H1 (cell line): ENCODE measurements at regions not wholly inside any gene's neighbourhood (a gene's known extent, or its start where the extent isn't known, plus 50 kb on each side); places are given as distances from the start of the nearest gene placed in this dataset.

Experiments used
- CTCF ChIA-PET: fragments of 300-600 bp; sonication (Branson Sonifier 250); formaldehyde crosslinking; loops from one replicate; lab custom pipeline; 2021; ENCODE audit not compliant: partially characterized antibody; lab: Charles Lee
- POLR2A ChIA-PET: fragments of 300-600 bp; sonication (Branson Sonifier 250); formaldehyde crosslinking; loops from one replicate; lab custom pipeline; 2021; ENCODE audit warnings: inconsistent platforms; ENCODE audit not compliant: partially characterized antibody; lab: Charles Lee
- DNase-seq, 2 experiments: peaks; one replicate each; pipeline versions ENCODE4 v3.0.0 to v3.0.0-alpha.2; 2010 to 2022; ENCODE audit warnings: low spot score in 2 of 2, low read depth in 1 of 2, mixed read lengths in 1 of 2
- FAIRE-seq: peaks from 2 replicates; lab custom pipeline; 2011; peaks lifted over from hg19 to GRCh38; lab: Jason Lieb, UNC
- H2AFZ ChIP-seq: 2 replicates; pipeline ENCODE4 v1.8.1; 2012; ENCODE audit warnings: low read length, inconsistent platforms
- H2AK5ac ChIP-seq: 2 replicates; pipeline ENCODE4 v1.6.1; 2013; ENCODE audit warnings: low read depth, low read length
- H2BK120ac ChIP-seq: replicated peaks from 2 replicates; pipeline ENCODE3; 2013; ENCODE audit warnings: low read depth, low read length, inconsistent platforms
- H2BK12ac ChIP-seq: 2 replicates; pipeline ENCODE4 v1.6.1; 2013; ENCODE audit warnings: low read depth, low read length
- H2BK15ac ChIP-seq: 2 replicates; pipeline ENCODE4 v1.6.1; 2013; ENCODE audit warnings: low read length
- H2BK20ac ChIP-seq: 2 replicates; pipeline ENCODE4 v1.6.1; 2013; ENCODE audit warnings: low read length
- H2BK5ac ChIP-seq: 2 replicates; pipeline ENCODE4 v1.6.1; 2013; ENCODE audit warnings: low read depth, low read length
- H3K14ac ChIP-seq: 2 replicates; pipeline ENCODE4 v1.6.1; 2013; ENCODE audit warnings: inconsistent platforms; ENCODE audit not compliant: insufficient read length
- H3K18ac ChIP-seq: 2 replicates; pipeline ENCODE4 v1.6.1; 2013; ENCODE audit warnings: low read length; ENCODE audit errors: extremely low read depth
- H3K23ac ChIP-seq: 2 replicates; pipeline ENCODE4 v1.6.1; 2013; ENCODE audit warnings: inconsistent platforms; ENCODE audit not compliant: insufficient read length
- H3K23me2 ChIP-seq: 2 replicates; pipeline ENCODE4 v1.6.1; 2013; ENCODE audit warnings: low read depth, low read length
- H3K27ac ChIP-seq: 2 replicates; pipeline ENCODE4 v1.6.1; 2011; ENCODE audit warnings: low read depth, low read length, inconsistent platforms
- H3K27me3 ChIP-seq, 4 experiments: replicated peaks in 1 of 4; 1 replicate in 1 of 4; 2 replicates in 3 of 4; pipeline versions ENCODE4 v1.6.1 to v1.8.1; 2011 to 2013; ENCODE audit warnings: low read length in 3 of 4, mild to moderate bottlenecking in 3 of 4, inconsistent platforms in 2 of 4, mixed read lengths in 2 of 4, moderate library complexity in 1 of 4; ENCODE audit not compliant: control insufficient read depth in 3 of 4, insufficient read depth in 3 of 4; ENCODE audit errors: extremely low read depth in 1 of 4
- H3K36me3 ChIP-seq, 4 experiments: 2 replicates each; pipeline versions ENCODE4 v1.6.1 to v1.8.1; 2011 to 2013; ENCODE audit warnings: mild to moderate bottlenecking in 4 of 4, low read length in 3 of 4, moderate library complexity in 2 of 4, control low read depth in 1 of 4, inconsistent platforms in 1 of 4; ENCODE audit not compliant: insufficient read depth in 4 of 4, control insufficient read depth in 2 of 4
- H3K4ac ChIP-seq: replicated peaks from 2 replicates; pipeline ENCODE3; 2013; ENCODE audit warnings: low read length, low read depth, mixed read lengths, inconsistent platforms; ENCODE audit not compliant: insufficient read length
- H3K4me1 ChIP-seq, 4 experiments: replicated peaks in 1 of 4; 1 replicate in 1 of 4; 2 replicates in 3 of 4; pipeline versions ENCODE4 v1.6.1 to v1.8.1; 2011 to 2013; ENCODE audit warnings: low read length in 3 of 4, inconsistent platforms in 2 of 4, mixed read lengths in 1 of 4; ENCODE audit not compliant: insufficient read depth in 4 of 4, control insufficient read depth in 3 of 4
- H3K4me2 ChIP-seq, 2 experiments: 2 replicates each; pipeline versions ENCODE4 v1.6.1 to v1.8.1; 2011 to 2013; ENCODE audit warnings: low read depth in 2 of 2, low read length in 2 of 2, control low read depth in 1 of 2, inconsistent platforms in 1 of 2, mild to moderate bottlenecking in 1 of 2; ENCODE audit not compliant: insufficient read depth in 1 of 2
- H3K4me3 ChIP-seq, 4 experiments: fragments of 200-600, 300-600 bp in 1 of 4; sonication (generic), shearing (Covaris generic), sonication (Bioruptor Twin) in 1 of 4; 2 replicates each; pipeline versions ENCODE4 v1.5.1 to v1.8.1; 2011 to 2016; ENCODE audit warnings: low read length in 4 of 4, low read depth in 3 of 4, control low read depth in 2 of 4, inconsistent platforms in 2 of 4, mild to moderate bottlenecking in 2 of 4, mixed read lengths in 1 of 4, moderate library complexity in 1 of 4; ENCODE audit not compliant: insufficient read depth in 2 of 4; ENCODE audit errors: extremely low read depth in 1 of 4
- H3K56ac ChIP-seq: replicated peaks from 2 replicates; pipeline ENCODE3; 2013; ENCODE audit warnings: low read depth, mild to moderate bottlenecking, mixed read lengths, low read length, inconsistent platforms; ENCODE audit not compliant: insufficient read length
- H3K79me1 ChIP-seq: 2 replicates; pipeline ENCODE4 v1.6.1; 2013; ENCODE audit warnings: low read depth, low read length, control low read depth
- H3K79me2 ChIP-seq, 2 experiments: 2 replicates each; pipeline versions ENCODE4 v1.6.1 to v1.8.1; 2012 to 2013; ENCODE audit warnings: low read length in 2 of 2, mild to moderate bottlenecking in 2 of 2, inconsistent platforms in 1 of 2; ENCODE audit not compliant: insufficient read depth in 2 of 2, control insufficient read depth in 1 of 2
- H3K9ac ChIP-seq, 4 experiments: replicated peaks in 1 of 4; 1 replicate in 1 of 4; 2 replicates in 3 of 4; pipeline versions ENCODE4 v1.6.1 to v1.8.1; 2011 to 2013; ENCODE audit warnings: low read depth in 3 of 4, low read length in 3 of 4, control low read depth in 2 of 4, mild to moderate bottlenecking in 2 of 4, moderate library complexity in 2 of 4, inconsistent platforms in 1 of 4; ENCODE audit errors: extremely low read depth in 1 of 4
- H3K9me3 ChIP-seq, 2 experiments: 2 replicates each; pipeline versions ENCODE4 v1.6.1 to v1.8.1; 2012 to 2013; ENCODE audit warnings: mild to moderate bottlenecking in 2 of 2, moderate library complexity in 2 of 2, control low read depth in 1 of 2, inconsistent platforms in 1 of 2, low read depth in 1 of 2, low read length in 1 of 2, mixed read lengths in 1 of 2; ENCODE audit not compliant: insufficient read depth in 2 of 2
- H4K20me1 ChIP-seq, 2 experiments: replicated peaks in 1 of 2; 2 replicates each; pipeline versions ENCODE3 to v1.8.1; 2011 to 2013; ENCODE audit warnings: inconsistent platforms in 2 of 2, low read length in 2 of 2, mild to moderate bottlenecking in 1 of 2; ENCODE audit not compliant: insufficient read depth in 2 of 2, control insufficient read depth in 1 of 2
- H4K5ac ChIP-seq: 2 replicates; pipeline ENCODE4 v1.6.1; 2013; ENCODE audit warnings: low read length, low read depth, mixed read lengths, inconsistent platforms; ENCODE audit not compliant: insufficient read length
- H4K8ac ChIP-seq: 2 replicates; pipeline ENCODE4 v1.8.0; 2013; ENCODE audit warnings: mild to moderate bottlenecking, moderate library complexity, low read length, inconsistent platforms; ENCODE audit not compliant: insufficient read depth; ENCODE audit errors: extremely low read depth
- H4K91ac ChIP-seq: replicated peaks from 2 replicates; pipeline ENCODE3; 2013; ENCODE audit warnings: low read length, mixed read lengths, inconsistent platforms; ENCODE audit not compliant: insufficient read length
- CBX8 ChIP-seq: fragments of 300-800, 300-1000 bp; sonication (generic); IDR thresholded peaks from 2 replicates; pipeline ENCODE4 v1.7.1; 2016; ENCODE audit warnings: low read depth, low read length, borderline replicate concordance
- CREB1 ChIP-seq: IDR thresholded peaks from 2 replicates; pipeline ENCODE4 v1.6.1; 2012; ENCODE audit warnings: inconsistent platforms
- CTCF ChIP-seq, 3 experiments: IDR thresholded peaks; 1 replicate in 2 of 3; 2 replicates in 1 of 3; pipeline versions ENCODE4 v1.5.1 to v1.6.1; 2011; ENCODE audit warnings: low read length in 3 of 3, mild to moderate bottlenecking in 3 of 3, inconsistent platforms in 2 of 3, low read depth in 1 of 3, moderate library complexity in 1 of 3; ENCODE audit not compliant: insufficient read depth in 1 of 3; ENCODE audit errors: control extremely low read depth in 1 of 3
- NRF1 ChIP-seq: IDR thresholded peaks from 2 replicates; pipeline ENCODE4 v1.6.1; 2011; ENCODE audit warnings: mild to moderate bottlenecking, low read depth, low read length, improper control_type of control experiment
- RAD21 ChIP-seq, 2 experiments: IDR thresholded peaks in 1 of 2; conservative IDR thresholded peaks in 1 of 2; 2 replicates each; pipeline ENCODE4 v1.6.1; 2011; ENCODE audit warnings: low read depth in 2 of 2, low read length in 2 of 2, improper control_type of control experiment in 1 of 2, inconsistent platforms in 1 of 2, mild to moderate bottlenecking in 1 of 2, moderate library complexity in 1 of 2
- SAP30 ChIP-seq: fragments of 300-600 bp; sonication (generic); IDR thresholded peaks from 2 replicates; pipeline ENCODE4 v1.7.1; 2012; ENCODE audit warnings: low read length, moderate library complexity, mild to moderate bottlenecking, inconsistent platforms; ENCODE audit not compliant: insufficient read depth, insufficient replicate concordance
- WGBS, 2 experiments: shearing (Covaris generic) in 1 of 2; methylation state at CpG; one replicate each; pipeline versions ENCODE4 v1.1.6 to v1.1.7; 2013 to 2015; ENCODE audit warnings: low lambda C conversion rate in 2 of 2, mixed read lengths in 2 of 2, inconsistent platforms in 1 of 2, low coverage in 1 of 2, missing lambda C conversion rate in 1 of 2; ENCODE audit not compliant: insufficient replicate concordance in 2 of 2, insufficient coverage in 1 of 2, insufficient read length in 1 of 2; ENCODE audit errors: extremely low coverage in 1 of 2, missing lambda C conversion rate in 1 of 2; 5-methylcytosine and 5-hydroxymethylcytosine counted together
- TF ChIP-seq, protein P1 (sequence below): IDR thresholded peaks from 2 replicates; pipeline ENCODE4 v1.6.1; 2012; ENCODE audit warnings: low read length, inconsistent platforms

DNA sequence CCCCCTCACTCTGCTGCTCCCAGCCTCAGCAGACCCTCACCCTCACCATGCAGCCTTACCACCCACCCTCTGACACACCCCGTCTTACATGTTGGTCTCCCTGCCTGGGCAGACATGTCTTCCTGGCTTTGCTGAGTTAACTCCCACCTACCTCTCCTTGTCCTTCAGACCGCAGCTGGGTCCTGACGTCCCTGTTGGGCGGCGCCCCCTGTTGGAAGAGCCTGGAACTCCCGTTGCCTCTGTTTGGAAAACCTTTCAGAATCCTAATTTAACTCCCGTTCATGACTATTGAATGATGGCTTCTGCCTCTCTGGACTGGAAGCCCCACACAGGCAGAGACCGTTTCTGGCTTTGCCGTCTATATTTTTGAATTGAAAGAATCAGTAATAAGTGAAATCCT lies 245.1 kb downstream of the MYLK4 start:
- no peak overlapping the region for H2AK5ac ChIP-seq
- peak overlapping the region; percentile 42 for H4K5ac ChIP-seq
- H2BK20ac ChIP-seq: no peak overlapping the region; the same call in 1 of the 2 replicates
- H2BK15ac ChIP-seq: no peak overlapping the region
- no peaks in the 10 kb centered on the region for H3K36me3 ChIP-seq
- H4K91ac ChIP-seq: peak overlapping the region; percentile 84
- no peak overlapping the region for H3K23ac ChIP-seq
- DNase-seq: peak in 1 of 2 experiments; percentile 91
- H3K4me1 ChIP-seq: no peaks in the 10 kb centered on the region; a peak in 2 of 7 replicates
- 57% methylated on average over 9 of the region's 9 CpGs; no CpG with 5 or more reads in 1 of the 2 experiments for WGBS, 2 experiments
- H2BK120ac ChIP-seq: no peak overlapping the region
- no peaks in the 10 kb centered on the region for H3K79me2 ChIP-seq
- ChIA-PET CTCF (interaction anchor here (0.6 to 1.6 kb wide), 5 partner anchors 11 to 64 kb away, joined by 3 to 6 read pairs (median 3); no protein-coding TSS in a partner anchor), POLR2A (no interaction called here)
- no peak overlapping the region for H3K9ac ChIP-seq
- no peak overlapping the region for H3K14ac ChIP-seq
- no peaks in the 10 kb centered on the region; a peak in 1 of 4 replicates for H3K9me3 ChIP-seq
- FAIRE-seq: no peak
- H3K27me3 ChIP-seq: no peaks in the 10 kb centered on the region
- no peak overlapping the region for H3K4ac ChIP-seq
- no peak overlapping the region for H3K56ac ChIP-seq
- H2BK12ac ChIP-seq: no peak overlapping the region
- no peaks in the 10 kb centered on the region for H3K79me1 ChIP-seq
- H3K18ac ChIP-seq: no peak overlapping the region
- no peak overlapping the region for H3K4me3 ChIP-seq
- H3K4me2 ChIP-seq: no peak overlapping the region
- no peak for TF ChIP-seq NRF1
- TF ChIP-seq RAD21 (IDR thresholded peaks at IDR 0.05 in 1 of 2, conservative IDR thresholded peaks at IDR 0.05 in 1 of 2; ENCODE audit: low read depth in 2 of 2, low read length in 2 of 2): peak; percentile 60 to 73
- TF ChIP-seq, protein P1, sequence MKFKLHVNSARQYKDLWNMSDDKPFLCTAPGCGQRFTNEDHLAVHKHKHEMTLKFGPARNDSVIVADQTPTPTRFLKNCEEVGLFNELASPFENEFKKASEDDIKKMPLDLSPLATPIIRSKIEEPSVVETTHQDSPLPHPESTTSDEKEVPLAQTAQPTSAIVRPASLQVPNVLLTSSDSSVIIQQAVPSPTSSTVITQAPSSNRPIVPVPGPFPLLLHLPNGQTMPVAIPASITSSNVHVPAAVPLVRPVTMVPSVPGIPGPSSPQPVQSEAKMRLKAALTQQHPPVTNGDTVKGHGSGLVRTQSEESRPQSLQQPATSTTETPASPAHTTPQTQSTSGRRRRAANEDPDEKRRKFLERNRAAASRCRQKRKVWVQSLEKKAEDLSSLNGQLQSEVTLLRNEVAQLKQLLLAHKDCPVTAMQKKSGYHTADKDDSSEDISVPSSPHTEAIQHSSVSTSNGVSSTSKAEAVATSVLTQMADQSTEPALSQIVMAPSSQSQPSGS: 0 out of 2 replicates have a peak, but pooled peaks have one; percentile 40
- no peak for TF ChIP-seq SAP30
- no peak for TF ChIP-seq CBX8
- TF ChIP-seq CREB1: peak; percentile 69
- peak; percentile 65 to 92 (median 81) for TF ChIP-seq CTCF (IDR thresholded peaks at IDR 0.05; ENCODE audit: control extremely low read depth in 1 of 3, insufficient read depth in 1 of 3, low read depth in 1 of 3, low read length in 3 of 3)
- H3K23me2 ChIP-seq: no peaks in the 10 kb centered on the region; the same call in 1 of the 2 replicates
- H2BK5ac ChIP-seq: no peak overlapping the region; the same call in 1 of the 2 replicates
- no peak overlapping the region for H3K27ac ChIP-seq
- no peaks in the 10 kb centered on the region for H4K20me1 ChIP-seq
- peak overlapping the region; percentile 82; the same call in 1 of the 2 replicates for H2AFZ ChIP-seq
- H4K8ac ChIP-seq: peak overlapping the region; percentile 69; the same call in 1 of the 2 replicates
